GM21390 (cell line): ENCODE measurements at regions not wholly inside any gene's neighbourhood (a gene's known extent, or its start where the extent isn't known, plus 50 kb on each side); places are given as distances from the start of the nearest gene placed in this dataset.

ENCODE experiments used
- ATAC-seq: cut with Tn5 transposase; IDR thresholded peaks from one replicate; pipeline ENCODE4 v1.9.1; 2021; ENCODE audit not compliant: unreplicated experiment

GRCh38 chr17:45679426-45679825 lies 104.7 kb upstream of the CRHR1 start:
- no peak for ATAC-seq

- no peak for ATAC-seq
Measured at GRCh38 chr17:45680360-45680759, 103.8 kb upstream of the CRHR1 start.

GRCh38 chr17:45681706-45682105 lies 102.4 kb upstream of the CRHR1 start:
- no peak for ATAC-seq

- no peak for ATAC-seq
Measured at GRCh38 chr17:45686250-45686649, 97.9 kb upstream of the CRHR1 start.

GRCh38 chr17:45687594-45687993 lies 96.5 kb upstream of the CRHR1 start:
- ATAC-seq: no peak

- no peak for ATAC-seq
Measured at GRCh38 chr17:45688353-45688752, 95.8 kb upstream of the CRHR1 start.

GRCh38 chr17:45688820-45689219 lies 95.3 kb upstream of the CRHR1 start:
- no peak for ATAC-seq

GRCh38 chr17:45689451-45689850 lies 94.7 kb upstream of the CRHR1 start:
- no peak for ATAC-seq

GRCh38 chr17:45690625-45691275 lies 93.4 kb upstream of the CRHR1 start:
- ATAC-seq: no peak

- no peak for ATAC-seq
Measured at GRCh38 chr17:45692661-45693060, 91.5 kb upstream of the CRHR1 start.

GRCh38 chr17:45693792-45694191 lies 90.3 kb upstream of the CRHR1 start:
- ATAC-seq: no peak

GRCh38 chr17:45696442-45696841 lies 87.7 kb upstream of the CRHR1 start:
- ATAC-seq: no peak

- ATAC-seq: no peak
Measured at GRCh38 chr17:45697076-45697475, 87.0 kb upstream of the CRHR1 start.

GRCh38 chr17:45700171-45701090 lies 83.7 kb upstream of the CRHR1 start:
- no peak for ATAC-seq

- no peak for ATAC-seq
Measured at GRCh38 chr17:45702666-45703266, 81.4 kb upstream of the CRHR1 start.

GRCh38 chr17:45703348-45703747 lies 80.8 kb upstream of the CRHR1 start:
- no peak for ATAC-seq

GRCh38 chr17:45703806-45704205 lies 80.3 kb upstream of the CRHR1 start:
- ATAC-seq: no peak

GRCh38 chr17:45704251-45704650 lies 79.9 kb upstream of the CRHR1 start:
- ATAC-seq: no peak

GRCh38 chr17:45705123-45706009 lies 78.8 kb upstream of the CRHR1 start:
- ATAC-seq: no peak

GRCh38 chr17:45706033-45706432 lies 78.1 kb upstream of the CRHR1 start:
- no peak for ATAC-seq

- ATAC-seq: no peak
Measured at GRCh38 chr17:45708707-45709290, 75.3 kb upstream of the CRHR1 start.
